HL-60 (cell line): ENCODE measurements at regions not wholly inside any gene's neighbourhood (a gene's known extent, or its start where the extent isn't known, plus 50 kb on each side); places are given as distances from the start of the nearest gene placed in this dataset.

ENCODE experiments used
- DNase-seq, 2 experiments: peaks; one replicate each; pipeline ENCODE4 v3.0.0-alpha.2; 2010 to 2020; ENCODE audit warnings: low read depth in 1 of 2, low spot score in 1 of 2
- H3K27ac ChIP-seq: fragments of 250-450 bp; sonication (Bioruptor Pico); replicated peaks from 2 replicates; pipeline ENCODE4 v1.5.1; 2020; ENCODE audit warnings: mild to moderate bottlenecking, moderate library complexity
- H3K27me3 ChIP-seq: fragments of 250-450 bp; sonication (Bioruptor Pico); 2 replicates; pipeline ENCODE4 v1.5.1; 2021; ENCODE audit warnings: mild to moderate bottlenecking, moderate library complexity; ENCODE audit not compliant: insufficient read depth, poor library complexity, severe bottlenecking
- H3K4me3 ChIP-seq: replicated peaks from 2 replicates; pipeline ENCODE4 v1.5.1; 2011; ENCODE audit warnings: mild to moderate bottlenecking, control low read depth, low read length; ENCODE audit not compliant: insufficient read depth
- GABPA ChIP-seq: IDR thresholded peaks from 2 replicates; pipeline ENCODE4 v1.6.1; 2012; ENCODE audit warnings: low read depth
- POLR2AphosphoS5 ChIP-seq: IDR thresholded peaks from 2 replicates; pipeline ENCODE4 v1.6.1; 2012; ENCODE audit warnings: low read depth
- REST ChIP-seq: IDR thresholded peaks from 2 replicates; pipeline ENCODE4 v1.6.1; 2012; ENCODE audit warnings: low read depth; ENCODE audit not compliant: insufficient replicate concordance
- SPI1 ChIP-seq: IDR thresholded peaks from 2 replicates; pipeline ENCODE4 v1.6.1; 2012; ENCODE audit warnings: low read depth, mild to moderate bottlenecking, borderline replicate concordance
- TF ChIP-seq, protein P1 (sequence below): IDR thresholded peaks from one replicate; pipeline ENCODE4 v1.5.1; 2011; ENCODE audit warnings: low read length, control low read depth, inconsistent platforms; ENCODE audit not compliant: insufficient read depth

DNA sequence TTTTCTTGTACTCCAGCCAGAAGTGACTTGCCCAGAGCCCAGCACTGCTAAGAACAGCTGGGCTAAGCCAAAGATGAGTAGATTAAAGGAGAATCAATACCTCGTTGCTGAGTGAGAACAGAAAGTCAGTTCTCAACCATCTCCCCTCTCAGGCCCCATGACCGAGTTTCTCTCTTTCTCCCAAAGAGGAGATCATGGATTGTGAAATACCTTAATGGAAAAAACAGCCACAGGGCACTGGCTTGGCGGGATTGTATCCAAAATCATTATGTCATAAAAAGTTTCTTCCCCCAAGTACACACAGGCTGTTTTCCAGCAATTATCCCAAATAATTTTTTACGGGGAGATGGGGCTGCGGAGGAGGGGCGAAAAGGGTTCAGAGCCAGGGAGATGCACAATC lies 111.8 kb upstream of the TMEM45B start:
- H3K27me3 ChIP-seq: no peaks in the 10 kb centered on the region
- no peak overlapping the region for H3K27ac ChIP-seq
- no peak for TF ChIP-seq POLR2AphosphoS5
- DNase-seq: no peak
- H3K4me3 ChIP-seq: no peak overlapping the region

GRCh38 chr11:129704831-129705230 lies 110.8 kb upstream of the TMEM45B start:
- TF ChIP-seq POLR2AphosphoS5 (no peak), SPI1 (no peak)
- H3K27me3 ChIP-seq: no peaks in the 10 kb centered on the region
- no peak overlapping the region for H3K27ac ChIP-seq
- no peak overlapping the region for H3K4me3 ChIP-seq
- no peak for DNase-seq

- TF ChIP-seq SPI1: no peak
- TF ChIP-seq GABPA: no peak
- TF ChIP-seq, protein P1, sequence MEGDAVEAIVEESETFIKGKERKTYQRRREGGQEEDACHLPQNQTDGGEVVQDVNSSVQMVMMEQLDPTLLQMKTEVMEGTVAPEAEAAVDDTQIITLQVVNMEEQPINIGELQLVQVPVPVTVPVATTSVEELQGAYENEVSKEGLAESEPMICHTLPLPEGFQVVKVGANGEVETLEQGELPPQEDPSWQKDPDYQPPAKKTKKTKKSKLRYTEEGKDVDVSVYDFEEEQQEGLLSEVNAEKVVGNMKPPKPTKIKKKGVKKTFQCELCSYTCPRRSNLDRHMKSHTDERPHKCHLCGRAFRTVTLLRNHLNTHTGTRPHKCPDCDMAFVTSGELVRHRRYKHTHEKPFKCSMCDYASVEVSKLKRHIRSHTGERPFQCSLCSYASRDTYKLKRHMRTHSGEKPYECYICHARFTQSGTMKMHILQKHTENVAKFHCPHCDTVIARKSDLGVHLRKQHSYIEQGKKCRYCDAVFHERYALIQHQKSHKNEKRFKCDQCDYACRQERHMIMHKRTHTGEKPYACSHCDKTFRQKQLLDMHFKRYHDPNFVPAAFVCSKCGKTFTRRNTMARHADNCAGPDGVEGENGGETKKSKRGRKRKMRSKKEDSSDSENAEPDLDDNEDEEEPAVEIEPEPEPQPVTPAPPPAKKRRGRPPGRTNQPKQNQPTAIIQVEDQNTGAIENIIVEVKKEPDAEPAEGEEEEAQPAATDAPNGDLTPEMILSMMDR: no peak
- TF ChIP-seq REST: no peak
- TF ChIP-seq POLR2AphosphoS5: no peak
- Histone ChIP-seq H3K4me3 (no peak overlapping the region), H3K27me3 (no peaks in the 10 kb centered on the region), H3K27ac (no peak overlapping the region)
- DNase-seq: no peak
Measured at GRCh38 chr11:129705341-129705740, 110.3 kb upstream of the TMEM45B start.

GRCh38 chr11:129705933-129706332 lies 109.7 kb upstream of the TMEM45B start:
- Histone ChIP-seq H3K27ac (no peak overlapping the region), H3K4me3 (no peak overlapping the region), H3K27me3 (no peaks in the 10 kb centered on the region)
- DNase-seq: no peak
- TF ChIP-seq SPI1: no peak
- TF ChIP-seq REST: no peak
- no peak for TF ChIP-seq POLR2AphosphoS5
- no peak for TF ChIP-seq GABPA
- TF ChIP-seq, protein P1: no peak

DNA sequence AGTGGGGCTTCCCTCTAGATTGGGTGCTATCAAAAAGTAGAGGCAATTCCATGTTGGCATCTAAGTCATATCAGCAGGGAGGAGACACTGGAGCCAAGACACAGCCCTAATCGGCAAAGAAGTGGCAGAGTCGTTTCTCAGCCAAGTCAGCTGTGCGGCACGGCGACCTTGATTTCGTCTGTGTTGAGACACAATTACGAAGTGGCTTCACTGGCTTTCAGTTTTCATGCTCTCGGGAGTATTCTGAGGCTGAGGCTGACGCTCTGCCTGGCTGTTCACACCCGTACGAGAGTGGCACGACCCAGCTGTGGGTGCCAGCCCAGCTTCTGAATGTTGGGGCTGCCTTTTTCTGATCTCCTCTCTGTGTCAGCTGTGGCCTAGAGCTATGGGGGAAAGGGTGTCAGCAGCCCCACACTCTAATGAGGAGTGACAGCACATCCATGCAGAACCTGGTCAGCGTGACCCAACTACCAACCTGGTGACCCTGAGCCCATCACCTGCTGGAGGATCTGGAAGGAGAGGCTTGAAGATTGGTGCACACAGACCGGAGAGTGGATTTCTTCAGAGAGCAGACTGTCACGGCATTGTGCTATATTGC lies 105.7 kb upstream of the TMEM45B start:
- DNase-seq: no peak
- no peaks in the 10 kb centered on the region for H3K27me3 ChIP-seq
- no peak overlapping the region for H3K4me3 ChIP-seq
- no peak overlapping the region for H3K27ac ChIP-seq
- no peak for TF ChIP-seq SPI1
- TF ChIP-seq, protein P1: no peak
- TF ChIP-seq REST: no peak
- no peak for TF ChIP-seq GABPA
- no peak for TF ChIP-seq POLR2AphosphoS5
